Skin epidermis (tissue), 12 donors: ENCODE measurements at regions not wholly inside any gene's neighbourhood (a gene's known extent, or its start where the extent isn't known, plus 50 kb on each side); places are given as distances from the start of the nearest gene placed in this dataset.
"Not testable (repeated sequence)": the region's sequence is repeated elsewhere in the genome, so short reads cannot be mapped to it uniquely, and the experiment has no call there.

Source experiments
- H3K27ac ChIP-seq, 21 experiments: fragments of 200-600 bp; sonication (generic) in 11 of 21; one replicate each; pipeline ENCODE4 v1.5.0; 2020; ENCODE audit warnings: mild to moderate bottlenecking in 3 of 21, inconsistent platforms in 2 of 21, moderate library complexity in 2 of 21
- H3K4me3 ChIP-seq, 7 experiments: fragments of 200-600 bp; sonication (generic) in 2 of 7; one replicate each; pipeline ENCODE4 v1.5.0; 2020; ENCODE audit warnings: inconsistent platforms in 2 of 7, mild to moderate bottlenecking in 2 of 7, moderate library complexity in 1 of 7

DNA sequence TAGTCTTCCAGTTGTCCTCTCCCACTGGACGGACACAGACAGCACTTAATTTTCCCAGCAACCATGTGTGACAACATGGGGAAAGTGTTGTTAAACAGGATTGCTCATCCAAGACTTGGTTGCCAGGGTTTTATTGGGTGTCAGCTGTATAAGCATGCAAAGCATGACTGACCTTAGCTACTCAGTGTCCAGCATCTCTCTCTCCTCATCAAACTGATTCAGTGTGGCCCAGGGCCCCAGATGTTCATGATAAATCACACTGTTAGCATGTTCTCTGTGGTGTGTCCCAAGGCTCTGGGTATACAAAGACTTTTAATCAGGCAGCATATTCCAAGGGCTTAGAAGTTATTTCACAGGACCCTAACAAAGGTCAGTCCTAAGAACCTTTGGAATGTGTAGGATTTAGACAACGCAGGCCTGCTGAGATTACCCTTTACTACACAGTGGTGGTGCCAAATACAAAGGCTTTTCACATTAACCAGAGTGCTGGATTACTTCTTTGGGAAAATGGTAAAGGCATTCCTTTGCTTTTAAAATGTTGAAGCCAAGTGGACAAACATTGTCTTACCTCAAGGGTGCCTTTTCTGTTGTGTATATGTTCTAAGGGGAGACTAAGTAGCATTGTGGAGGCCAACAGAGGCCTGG, 213.3 kb downstream of the GLUD2 start:
- Histone ChIP-seq H3K27ac (no peak overlapping the region), H3K4me3 (no peak overlapping the region)

DNA sequence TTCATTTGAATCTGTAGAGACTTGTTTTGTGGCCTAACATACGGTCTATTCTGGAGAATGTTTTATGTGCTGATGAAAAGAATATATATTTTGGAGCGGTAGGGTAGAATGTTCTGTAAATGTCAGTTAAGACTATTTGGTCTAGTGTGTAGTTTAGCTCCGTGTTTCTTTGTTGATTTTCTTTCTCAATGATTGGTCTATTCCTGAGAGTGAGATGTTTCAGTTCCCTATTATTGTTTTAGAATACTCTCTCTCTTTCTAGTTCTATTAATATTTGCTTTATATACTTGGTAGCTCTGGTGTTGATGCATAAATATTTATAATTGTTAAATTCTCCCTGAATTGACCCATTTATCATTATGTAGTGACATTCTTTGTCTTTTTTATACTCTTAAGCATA, 236.5 kb downstream of the GLUD2 start:
- Histone ChIP-seq H3K27ac (no peak overlapping the region), H3K4me3 (no peak overlapping the region)

DNA sequence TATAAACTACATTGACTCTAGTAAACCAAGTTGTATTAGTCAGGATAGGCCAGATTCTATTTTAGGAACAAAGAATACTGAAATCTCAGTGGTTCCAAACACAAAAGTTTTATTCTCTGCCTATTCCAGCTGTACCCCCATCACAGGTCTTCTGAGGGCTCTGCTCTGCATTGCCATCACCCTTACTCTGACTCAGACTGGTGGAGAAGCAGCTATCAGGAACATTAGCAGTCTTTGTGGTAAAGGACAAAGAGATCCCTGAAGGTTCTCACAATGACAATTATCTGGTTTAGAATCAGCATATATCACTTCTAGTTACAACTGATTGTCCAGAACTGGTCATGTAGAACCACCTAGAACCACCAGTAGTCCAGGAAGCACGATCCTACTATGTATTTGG, 251.1 kb downstream of the GLUD2 start:
- Histone ChIP-seq H3K27ac (no peak overlapping the region), H3K4me3 (no peak overlapping the region)

DNA sequence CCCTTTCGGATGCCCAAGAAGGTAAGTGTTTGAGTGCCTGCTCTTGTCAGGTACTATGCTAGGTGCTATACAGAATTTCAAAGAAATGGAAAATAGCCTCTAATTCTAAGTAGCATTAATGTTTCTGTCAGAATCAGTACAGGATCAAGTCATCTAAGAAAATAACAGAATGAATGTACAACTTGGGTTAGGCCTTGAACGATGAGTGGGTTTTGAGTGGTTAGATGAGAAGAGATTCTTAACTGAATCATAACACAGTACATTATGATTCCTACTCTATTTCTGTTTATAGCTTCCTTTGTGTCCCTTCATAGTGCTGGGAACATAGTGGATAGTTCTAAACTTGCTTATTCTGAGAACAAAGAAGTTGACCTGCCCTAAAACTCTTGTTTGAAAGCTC, 253.9 kb downstream of the GLUD2 start:
- Histone ChIP-seq H3K4me3 (no peak overlapping the region), H3K27ac (no peak overlapping the region)

DNA sequence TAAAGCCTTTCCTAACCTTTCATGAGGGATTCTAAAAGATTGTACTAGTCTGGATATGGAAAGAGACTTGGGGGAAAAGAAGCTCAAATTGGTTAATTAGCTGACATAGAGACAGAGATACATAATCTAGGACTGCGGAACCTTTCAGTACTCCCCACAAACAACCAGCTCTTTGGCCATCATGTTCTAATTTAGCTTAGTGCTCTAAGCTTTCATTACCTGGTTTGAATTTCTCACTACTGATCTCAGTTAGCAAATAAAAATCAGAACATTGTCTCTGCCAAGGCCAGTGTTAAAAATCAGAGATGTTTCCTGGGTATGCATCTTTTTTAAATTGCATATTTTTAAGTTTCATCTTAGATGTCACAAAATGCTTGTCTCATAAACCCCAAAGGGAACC, 254.4 kb downstream of the GLUD2 start:
- Histone ChIP-seq H3K27ac (no peak overlapping the region), H3K4me3 (no peak overlapping the region)

DNA sequence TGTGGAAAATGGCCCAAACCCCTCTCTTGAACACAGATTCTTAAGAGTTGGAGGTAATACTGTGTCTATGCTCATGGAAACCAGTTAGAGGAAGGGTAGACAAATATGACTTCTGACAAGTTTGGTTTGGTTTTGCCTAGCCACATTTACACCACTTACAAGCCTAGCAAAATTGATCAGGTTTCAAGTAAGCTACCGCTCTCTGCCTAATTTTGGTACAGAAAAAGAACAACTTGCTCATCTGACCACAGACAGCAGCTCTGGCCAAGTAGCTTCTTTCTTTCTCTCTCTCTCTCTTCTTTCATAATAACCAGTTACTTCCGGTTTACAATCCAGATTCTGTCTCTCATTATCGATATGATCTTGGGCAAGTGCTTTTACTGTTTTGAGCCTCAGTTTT, 260.0 kb downstream of the GLUD2 start:
- Histone ChIP-seq H3K27ac (no peak overlapping the region), H3K4me3 (no peak overlapping the region)

DNA sequence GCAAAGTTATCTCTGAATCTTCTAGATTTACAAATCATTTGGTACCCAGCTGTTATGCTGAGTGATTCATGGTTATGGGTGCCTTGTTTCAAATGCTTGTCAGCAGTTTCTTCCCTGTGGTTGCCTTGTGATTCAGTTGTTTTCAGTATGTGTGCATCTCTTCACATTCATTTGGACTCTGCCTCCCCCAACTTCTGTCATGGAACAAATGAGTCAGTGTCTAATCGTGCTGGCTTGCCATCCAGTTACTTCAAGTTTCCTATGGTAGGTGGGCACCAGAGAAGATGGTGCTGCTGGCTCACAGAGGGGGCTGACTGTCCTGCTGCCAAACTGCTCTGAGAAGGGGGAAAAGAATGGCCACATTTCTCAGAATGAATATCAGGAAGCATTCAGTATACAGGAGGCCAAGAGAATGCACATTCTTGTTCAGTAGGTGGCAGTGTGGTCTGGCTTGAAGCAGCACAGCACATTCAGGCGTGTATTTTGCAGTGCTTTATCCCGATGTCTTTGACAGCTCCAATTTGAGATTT, 260.9 kb downstream of the GLUD2 start:
- Histone ChIP-seq H3K4me3 (no peak overlapping the region), H3K27ac (peak overlapping the region in 3 of 21 experiments; percentile 26 to 67 (median 54))

DNA sequence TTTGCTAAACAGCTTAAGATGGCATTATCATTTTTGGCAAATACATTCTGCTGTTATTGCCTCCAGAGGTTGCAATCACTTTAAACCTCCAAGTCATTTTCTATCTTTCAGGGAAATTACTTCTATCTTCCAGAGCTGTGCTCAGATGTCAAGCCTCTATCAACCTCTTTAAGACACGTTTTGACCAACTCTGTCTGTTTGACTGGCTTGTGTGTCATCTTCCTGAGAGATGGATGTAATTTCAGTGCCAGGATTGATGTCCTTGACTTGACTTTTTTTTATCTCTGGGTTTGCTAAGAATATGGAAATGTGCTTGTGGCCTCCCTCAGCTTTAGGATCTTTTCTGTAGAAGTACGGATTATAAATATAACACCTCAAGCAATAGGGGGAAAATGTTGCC, 263.4 kb downstream of the GLUD2 start:
- Histone ChIP-seq H3K4me3 (no peak overlapping the region), H3K27ac (no peak overlapping the region)

DNA sequence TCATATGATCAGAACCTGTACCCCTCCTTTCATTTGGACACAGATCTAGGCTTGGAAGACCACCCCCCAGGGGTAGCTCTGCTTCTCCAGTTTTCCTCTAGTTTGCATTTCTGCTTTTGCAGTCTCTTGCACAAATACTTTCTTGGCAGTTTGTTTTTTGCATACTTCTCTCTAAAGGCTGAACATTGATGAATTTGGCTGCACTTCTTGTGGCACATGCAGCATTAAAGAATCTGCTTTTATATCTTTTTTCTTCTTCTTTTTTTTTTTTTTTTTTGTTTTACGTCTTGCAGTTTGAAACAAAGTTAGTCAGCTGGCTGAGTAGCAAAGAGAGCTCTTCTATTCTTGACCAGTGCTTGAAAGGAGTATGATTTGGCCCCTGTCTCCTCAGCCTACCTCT, 273.0 kb downstream of the GLUD2 start:
- no peak overlapping the region for H3K27ac ChIP-seq

DNA sequence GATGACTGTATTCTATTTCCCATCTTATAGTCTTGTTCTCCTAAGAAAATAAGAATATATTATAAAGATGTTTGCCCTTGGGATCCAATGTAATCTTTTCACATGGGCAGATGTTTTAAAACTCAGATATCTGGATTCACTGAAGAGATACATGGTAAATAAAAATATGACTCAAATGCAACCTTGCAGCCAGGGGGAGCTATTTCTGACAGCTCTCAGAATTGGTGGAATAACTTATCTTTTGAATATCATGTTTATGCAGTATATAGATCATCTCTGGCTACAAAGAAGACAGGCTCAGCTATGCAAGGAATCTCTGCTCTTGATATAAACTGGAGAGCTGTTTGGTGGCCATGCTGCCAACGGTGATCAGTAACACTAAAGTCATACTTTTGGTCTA, 274.7 kb downstream of the GLUD2 start:
- Histone ChIP-seq H3K4me3 (no peak overlapping the region), H3K27ac (no peak overlapping the region)

More for the DNA sequence above, 273.0 kb downstream of the GLUD2 start:
- no peak overlapping the region for H3K4me3 ChIP-seq

DNA sequence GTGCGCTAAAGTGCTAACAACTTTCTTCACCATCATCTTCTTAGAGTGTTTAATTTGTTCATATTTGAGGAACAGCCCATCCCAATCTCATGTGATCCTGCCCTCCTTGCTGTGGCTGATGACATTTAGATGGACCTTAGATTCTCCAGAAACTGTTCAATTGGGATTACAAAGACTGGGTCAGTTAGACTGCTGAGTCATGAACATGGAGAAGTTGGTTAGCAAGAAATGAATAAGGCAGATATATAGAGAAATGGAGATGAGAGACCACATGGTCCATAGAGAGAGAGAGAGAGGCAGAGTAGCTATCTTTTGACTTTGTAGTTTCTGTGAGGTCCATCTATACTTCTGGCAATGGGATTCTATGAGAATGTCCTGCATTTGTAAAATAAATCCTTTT, 275.9 kb downstream of the GLUD2 start:
- no peak overlapping the region for H3K4me3 ChIP-seq
- H3K27ac ChIP-seq: no peak overlapping the region

DNA sequence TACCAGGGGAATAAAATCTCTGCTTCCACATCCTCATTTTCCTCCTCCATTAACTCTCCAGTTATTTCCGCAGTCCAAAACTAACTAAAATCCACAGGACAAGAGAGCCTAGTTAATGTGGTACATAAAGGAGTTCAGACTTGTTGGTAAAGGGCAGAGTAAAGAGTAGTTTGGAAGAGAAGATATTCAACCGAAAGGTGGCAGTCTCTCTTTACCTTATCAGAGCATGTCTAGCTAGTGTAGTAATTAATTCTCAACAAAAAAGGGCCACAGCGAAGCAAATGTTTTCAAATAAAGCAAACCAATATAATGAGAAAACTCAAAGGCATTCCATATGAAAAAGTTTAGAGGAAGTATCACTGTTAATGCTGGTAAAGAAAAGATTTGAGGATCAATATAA, 286.5 kb downstream of the GLUD2 start:
- no peak overlapping the region for H3K4me3 ChIP-seq
- no peak overlapping the region for H3K27ac ChIP-seq

DNA sequence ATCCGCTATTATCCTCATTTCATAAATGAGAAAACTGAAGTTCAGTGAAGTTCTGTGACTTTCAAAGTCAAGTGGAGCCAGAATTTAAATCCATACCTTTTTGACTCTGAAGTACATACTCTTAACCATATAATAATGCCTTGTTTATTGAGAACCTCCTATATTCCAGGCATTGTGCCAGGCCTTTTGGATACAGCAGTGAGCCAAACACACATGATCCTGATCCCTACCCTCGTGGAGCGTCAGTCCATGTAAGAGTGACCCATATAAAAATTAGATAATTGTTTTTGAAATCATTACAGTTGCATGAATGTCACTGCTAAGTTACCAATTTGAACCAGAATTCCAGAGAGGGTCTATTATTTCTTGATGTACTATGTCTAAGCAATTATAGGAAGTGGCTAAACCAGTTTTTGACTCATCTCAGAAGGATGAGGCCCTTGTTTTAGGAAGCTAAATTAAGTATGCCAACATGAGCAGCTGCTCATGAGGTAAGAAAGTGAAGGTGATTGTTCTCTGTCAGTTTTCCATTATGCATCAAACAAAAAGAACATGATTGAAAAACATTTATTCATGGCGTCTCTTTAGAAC, 289.5 kb downstream of the GLUD2 start:
- no peak overlapping the region for H3K27ac ChIP-seq

DNA sequence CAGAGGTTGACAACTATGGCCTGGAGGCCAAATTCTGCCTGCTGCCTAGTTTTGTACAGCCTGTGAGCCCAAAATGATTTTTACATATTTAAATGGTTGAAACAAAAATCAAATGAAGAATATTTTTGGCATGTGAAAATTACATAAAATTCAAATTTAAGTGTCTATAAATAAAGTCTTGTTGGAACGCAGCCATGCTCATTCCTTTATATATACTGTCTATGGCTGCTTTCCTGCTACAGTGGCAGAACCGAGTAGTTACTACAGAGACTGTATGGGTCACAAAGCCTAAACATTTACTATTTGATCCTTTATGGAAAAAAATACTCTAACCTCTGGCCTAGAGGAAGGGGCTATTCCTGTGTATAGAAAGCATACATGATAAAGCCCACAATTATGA, 290.4 kb downstream of the GLUD2 start:
- Histone ChIP-seq H3K27ac (no peak overlapping the region), H3K4me3 (no peak overlapping the region)

More for the DNA sequence above, 289.5 kb downstream of the GLUD2 start:
- H3K4me3 ChIP-seq: no peak overlapping the region

DNA sequence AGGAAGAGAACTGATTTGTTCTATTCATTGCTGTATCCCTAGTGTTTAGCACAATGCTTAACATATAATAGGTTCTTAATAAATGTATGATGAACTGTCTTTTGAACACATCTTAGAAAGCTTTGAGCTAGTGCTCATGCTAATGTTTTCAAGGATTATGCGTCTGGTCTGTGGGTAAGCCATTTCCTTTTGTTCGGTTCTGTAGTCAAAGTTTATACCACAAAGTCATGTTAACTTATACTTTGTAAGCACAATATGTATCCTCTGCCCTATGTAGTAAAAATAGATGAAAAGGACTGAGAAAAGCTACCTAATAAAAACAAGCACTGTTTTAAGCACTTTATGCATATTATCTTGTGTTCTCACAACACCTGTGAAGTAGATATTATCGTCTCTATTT, 301.9 kb downstream of the GLUD2 start:
- Histone ChIP-seq H3K27ac (no peak overlapping the region), H3K4me3 (no peak overlapping the region)

DNA sequence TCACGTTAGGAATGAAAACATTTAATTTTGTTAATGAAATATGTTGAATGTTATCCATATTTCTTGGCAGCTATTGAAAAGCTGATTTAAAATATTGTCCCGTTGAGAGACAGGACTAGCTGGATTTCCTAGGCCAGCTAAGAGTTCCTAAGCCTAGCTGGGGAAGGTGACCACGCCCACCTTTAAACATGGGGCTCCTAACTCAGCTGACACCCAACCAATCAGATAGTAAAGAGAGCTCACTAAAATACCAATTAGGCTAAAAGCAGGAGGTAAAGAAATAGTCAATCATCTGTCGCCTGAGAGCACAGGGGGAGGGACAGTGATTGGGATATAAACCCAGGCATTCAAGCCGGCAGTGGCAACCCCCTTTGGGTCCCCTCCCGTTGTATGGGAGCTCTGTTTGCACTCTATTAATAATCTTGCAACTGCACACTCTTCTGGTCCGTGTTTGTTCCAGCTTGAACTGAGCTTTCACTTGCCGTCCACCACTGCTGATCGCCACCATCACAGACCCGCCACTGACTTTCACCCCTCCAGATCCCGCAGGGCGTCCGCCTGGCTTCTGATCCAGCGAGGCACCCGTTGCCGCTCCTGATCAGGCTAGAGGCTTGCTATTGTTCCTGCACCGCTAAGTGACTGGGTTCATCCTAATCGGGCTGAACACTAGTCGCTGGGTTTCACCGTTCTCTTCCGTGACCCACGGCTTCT, 308.9 kb downstream of the GLUD2 start:
- Histone ChIP-seq H3K4me3 (no peak overlapping the region), H3K27ac (no peak overlapping the region)

DNA sequence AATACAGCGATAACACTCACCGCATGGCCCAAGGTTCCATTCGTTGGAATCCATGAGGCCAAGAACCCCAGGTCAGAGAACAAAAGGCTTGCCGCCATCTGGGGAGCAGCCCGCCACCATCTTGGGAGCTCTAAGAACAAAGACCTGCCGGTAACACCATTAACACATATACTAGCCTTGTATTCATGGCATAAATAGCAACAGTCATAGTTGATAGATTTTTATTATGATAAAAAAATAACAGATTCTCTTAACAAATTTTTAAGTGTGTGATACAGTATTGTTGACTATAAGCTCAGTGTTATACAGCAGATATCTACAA, 309.4 kb downstream of the GLUD2 start:
- H3K27ac ChIP-seq: no peak overlapping the region

DNA sequence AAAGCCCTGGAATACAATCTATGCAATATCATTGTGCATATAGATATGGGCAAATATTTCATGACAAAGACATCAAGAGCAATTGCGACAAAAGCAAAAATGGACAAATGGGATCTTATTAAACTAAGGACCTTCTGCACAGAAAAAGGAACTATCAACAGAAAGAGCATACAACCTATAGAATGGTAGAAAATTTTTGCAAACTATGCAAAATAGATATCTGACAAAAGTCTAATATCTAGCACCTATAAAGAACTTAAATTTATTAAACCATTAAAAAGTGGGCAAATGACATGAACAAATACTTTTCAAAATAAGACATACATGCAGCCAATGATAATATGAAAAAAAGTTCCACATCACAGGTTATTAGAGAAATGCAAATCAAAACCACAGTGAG, 312.9 kb downstream of the GLUD2 start:
- no peak overlapping the region for H3K4me3 ChIP-seq
- no peak overlapping the region for H3K27ac ChIP-seq

More for the DNA sequence above, 309.4 kb downstream of the GLUD2 start:
- no peak overlapping the region for H3K4me3 ChIP-seq

DNA sequence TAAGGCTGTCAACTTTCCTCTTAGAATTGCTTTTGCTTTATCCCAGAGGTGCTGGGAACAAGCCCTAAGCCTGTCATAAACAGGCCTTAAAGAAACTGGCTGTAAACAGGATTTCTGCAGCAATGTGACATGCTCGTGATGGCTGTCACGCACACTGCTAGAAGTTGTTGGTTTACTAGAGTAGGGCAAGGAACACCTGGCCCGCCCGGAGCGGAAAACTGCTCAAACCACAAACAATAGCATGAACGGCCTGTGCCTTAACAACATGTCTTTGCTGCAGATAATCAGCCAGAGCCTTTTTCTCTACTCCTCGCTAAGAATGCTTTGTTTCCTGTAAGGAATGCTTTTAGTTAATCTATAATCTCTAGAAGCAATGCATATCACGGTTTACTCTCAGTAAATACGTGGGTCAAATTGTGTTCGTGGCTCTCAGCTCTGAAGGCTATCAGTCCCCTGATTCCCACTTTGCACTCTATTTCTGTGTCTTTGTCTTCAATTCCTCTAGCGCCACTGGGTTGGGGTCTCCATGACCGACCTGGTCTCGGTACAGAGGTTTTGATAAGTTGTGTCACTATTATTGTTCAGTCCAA, 318.3 kb downstream of the GLUD2 start:
- Histone ChIP-seq H3K4me3 (no peak overlapping the region), H3K27ac (no peak overlapping the region)

DNA sequence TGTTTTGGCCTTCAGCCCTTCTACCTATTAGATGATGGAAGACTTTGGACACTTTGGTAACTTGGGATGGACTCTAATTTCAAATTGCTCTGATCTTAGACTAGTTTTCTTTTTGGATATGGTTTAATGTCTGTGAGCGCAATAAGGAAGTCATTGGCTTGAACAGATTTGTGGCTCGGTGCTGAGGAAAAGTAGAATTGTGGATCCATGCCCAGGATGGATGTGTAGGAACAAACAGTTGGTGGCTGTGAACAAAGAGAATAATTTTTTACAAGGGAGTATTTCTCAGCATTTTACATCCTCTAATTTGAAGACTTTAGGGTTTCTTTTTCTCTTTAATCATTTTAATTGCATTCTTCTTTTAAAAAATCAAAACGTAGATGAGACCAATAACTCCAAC, 327.1 kb downstream of the GLUD2 start:
- Histone ChIP-seq H3K27ac (no peak overlapping the region), H3K4me3 (no peak overlapping the region)

DNA sequence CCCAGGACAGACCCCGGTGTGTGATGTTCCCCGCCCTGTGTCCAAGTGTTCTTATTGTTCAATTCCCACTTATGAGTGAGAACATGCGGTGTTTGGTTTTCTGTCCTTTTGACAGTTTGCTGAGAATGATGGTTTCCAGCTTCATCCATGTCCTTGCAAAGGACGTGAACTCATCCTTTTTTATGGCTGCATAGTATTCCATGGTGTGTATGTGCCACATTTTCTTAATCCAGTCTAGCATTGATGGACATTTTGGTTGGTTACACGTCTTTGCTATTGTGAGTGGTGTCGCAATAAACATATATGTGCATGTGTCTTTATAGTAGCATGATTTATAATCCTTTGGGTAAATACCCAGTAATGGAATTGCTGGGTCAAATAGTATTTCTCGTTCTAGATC, 334.5 kb downstream of the GLUD2 start:
- not testable (repeated sequence) for H3K27ac ChIP-seq

More for the DNA sequence above, 334.5 kb downstream of the GLUD2 start:
- H3K4me3 ChIP-seq: not testable (repeated sequence)
